RWPE2 (cell line): ENCODE measurements at regions not wholly inside any gene's neighbourhood (a gene's known extent, or its start where the extent isn't known, plus 50 kb on each side); places are given as distances from the start of the nearest gene placed in this dataset.

Experiments
- ATAC-seq: fragments of 200-7000 bp; cut with Tn5 transposase; 3 replicates; pipeline ENCODE4 v1.9.1; 2021; ENCODE audit warnings: low read depth
- DNase-seq: peaks from one replicate; pipeline ENCODE4 v3.0.0-alpha.2; 2020; ENCODE audit warnings: low spot score
- H3K27ac ChIP-seq: fragments of 450-650 bp; 2 replicates; pipeline ENCODE4 v1.5.1; 2017; ENCODE audit warnings: mild to moderate bottlenecking; ENCODE audit not compliant: poor library complexity, severe bottlenecking
- H3K27me3 ChIP-seq: fragments of 250-450 bp; sonication (Bioruptor Pico); 2 replicates; pipeline ENCODE4 v1.5.1; 2021; ENCODE audit warnings: mild to moderate bottlenecking, moderate library complexity; ENCODE audit not compliant: insufficient read depth, poor library complexity, severe bottlenecking
- H3K36me3 ChIP-seq: fragments of 250-450 bp; sonication (Bioruptor Pico); 2 replicates; pipeline ENCODE4 v1.5.1; 2020; ENCODE audit warnings: low read depth, mild to moderate bottlenecking, moderate library complexity
- H3K4me1 ChIP-seq: fragments of 250-450 bp; sonication (Bioruptor Pico); 2 replicates; pipeline ENCODE4 v1.5.1; 2021; ENCODE audit warnings: mild to moderate bottlenecking, moderate library complexity; ENCODE audit not compliant: insufficient read depth, poor library complexity, severe bottlenecking
- H3K4me3 ChIP-seq: fragments of 250-450 bp; sonication (Bioruptor Pico); 2 replicates; pipeline ENCODE4 v1.5.1; 2021; ENCODE audit warnings: mild to moderate bottlenecking, moderate library complexity; ENCODE audit not compliant: severe bottlenecking
- H3K9me3 ChIP-seq: fragments of 250-450 bp; sonication (Bioruptor Pico); 2 replicates; pipeline ENCODE4 v1.5.1; 2021; ENCODE audit warnings: mild to moderate bottlenecking, moderate library complexity; ENCODE audit not compliant: severe bottlenecking
- CTCF ChIP-seq: fragments of 450-650 bp; IDR thresholded peaks from one replicate; pipeline ENCODE4 v1.5.1; 2017; ENCODE audit warnings: mild to moderate bottlenecking, moderate library complexity; ENCODE audit not compliant: poor library complexity, severe bottlenecking

- Histone ChIP-seq H3K27me3 (no peaks in the 10 kb centered on the region), H3K36me3 (no peaks in the 10 kb centered on the region), H3K27ac (no peak overlapping the region), H3K9me3 (no peaks in the 10 kb centered on the region), H3K4me3 (no peak overlapping the region), H3K4me1 (no peaks in the 10 kb centered on the region)
- DNase-seq (no peak), ATAC-seq (no peak)
- no peak for TF ChIP-seq CTCF
Observed at GRCh38 chrX:122092360-122092759, 1045.0 kb downstream of the GLUD2 start.

- no peaks in the 10 kb centered on the region for H3K4me1 ChIP-seq
- no peak overlapping the region for H3K27ac ChIP-seq
- no peak for ATAC-seq
- no peak overlapping the region for H3K4me3 ChIP-seq
- no peaks in the 10 kb centered on the region for H3K9me3 ChIP-seq
- H3K27me3 ChIP-seq, result no peaks in the 10 kb centered on the region
- H3K36me3 ChIP-seq, result no peaks in the 10 kb centered on the region
- DNase-seq, result no peak
- no peak for TF ChIP-seq CTCF
Observed at GRCh38 chrX:122092978-122093377, 1045.6 kb downstream of the GLUD2 start.

- H3K9me3 ChIP-seq, result no peaks in the 10 kb centered on the region
- no peak for DNase-seq
- no peak for TF ChIP-seq CTCF
- H3K4me3 ChIP-seq, result no peak overlapping the region
- ATAC-seq, result peak; percentile 58
- no peaks in the 10 kb centered on the region for H3K27me3 ChIP-seq
- no peak overlapping the region for H3K27ac ChIP-seq
- no peaks in the 10 kb centered on the region for H3K36me3 ChIP-seq
- H3K4me1 ChIP-seq, result no peaks in the 10 kb centered on the region
Observed at GRCh38 chrX:122094611-122095010, 1047.2 kb downstream of the GLUD2 start.

- H3K9me3 ChIP-seq, result no peaks in the 10 kb centered on the region
- no peak for TF ChIP-seq CTCF
- no peak for ATAC-seq
- no peak overlapping the region for H3K4me3 ChIP-seq
- no peak for DNase-seq
- H3K27ac ChIP-seq, result no peak overlapping the region
- H3K36me3 ChIP-seq, result no peaks in the 10 kb centered on the region
- no peaks in the 10 kb centered on the region for H3K4me1 ChIP-seq
- no peaks in the 10 kb centered on the region for H3K27me3 ChIP-seq
Observed at GRCh38 chrX:122113376-122113775, 1066.0 kb downstream of the GLUD2 start.

GRCh38 chrX:122113896-122114295 is 1066.5 kb downstream of the GLUD2 start:
- no peaks in the 10 kb centered on the region for H3K9me3 ChIP-seq
- no peak for TF ChIP-seq CTCF
- ATAC-seq (no peak), DNase-seq (no peak)
- no peak overlapping the region for H3K27ac ChIP-seq
- no peak overlapping the region for H3K4me3 ChIP-seq
- no peaks in the 10 kb centered on the region for H3K27me3 ChIP-seq
- H3K4me1 ChIP-seq, result no peaks in the 10 kb centered on the region
- no peaks in the 10 kb centered on the region for H3K36me3 ChIP-seq
